ENCODE measurements at regions not wholly inside any gene's neighbourhood (a gene's known extent, or its start where the extent isn't known, plus 50 kb on each side); places are given as distances from the start of the nearest gene placed in this dataset.
"Not testable (repeated sequence)": the region's sequence is repeated elsewhere in the genome, so short reads cannot be mapped to it uniquely, and the experiment has no call there.

DNA sequence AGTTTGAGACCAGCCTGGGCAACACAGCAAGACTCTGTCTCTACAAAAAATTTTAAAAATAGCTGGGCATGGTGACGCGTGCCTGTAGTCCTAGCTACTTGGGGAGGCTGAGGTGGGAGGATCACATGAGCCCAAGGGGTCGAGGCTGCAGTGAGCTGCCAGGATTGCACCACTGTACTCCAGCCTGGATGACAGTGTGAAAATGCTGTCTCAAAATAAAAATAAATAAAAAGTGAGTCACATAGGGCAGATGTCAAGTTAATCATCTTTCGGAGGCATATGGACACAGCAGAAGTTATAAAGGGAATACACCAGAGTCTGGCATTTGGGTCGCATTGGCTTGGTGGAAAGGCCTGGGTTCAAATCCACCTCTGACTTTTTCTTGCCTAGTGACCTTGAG is 92.7 kb downstream of the PHETA1 start:
- ATAC-seq, result no peak
- intact Hi-C loops (cut with DNase I, micrococcal nuclease), result no loop called here
- DNase-seq, result no peak

DNA sequence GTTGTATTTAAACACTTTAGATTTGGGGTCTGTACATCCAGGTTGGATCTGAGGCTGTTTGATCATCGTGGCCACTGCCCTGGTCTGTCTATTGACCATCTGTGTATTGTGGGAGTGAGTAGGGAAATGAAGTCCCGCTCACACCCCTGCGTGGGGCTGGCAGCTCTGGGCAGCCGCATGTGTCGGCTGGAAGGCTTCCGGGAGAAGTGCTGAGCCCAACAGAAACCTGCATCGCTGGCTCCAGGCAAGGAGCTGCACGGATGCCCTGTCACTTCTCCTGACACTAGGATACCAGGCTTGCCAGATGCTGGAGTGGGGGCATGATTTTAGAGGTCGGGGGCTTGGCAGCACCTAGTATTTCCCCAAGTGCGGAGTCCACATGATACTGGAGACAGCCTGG is 93.6 kb downstream of the PHETA1 start:
- intact Hi-C loops (cut with DNase I, micrococcal nuclease), result no loop called here
- ATAC-seq, result no peak

DNA sequence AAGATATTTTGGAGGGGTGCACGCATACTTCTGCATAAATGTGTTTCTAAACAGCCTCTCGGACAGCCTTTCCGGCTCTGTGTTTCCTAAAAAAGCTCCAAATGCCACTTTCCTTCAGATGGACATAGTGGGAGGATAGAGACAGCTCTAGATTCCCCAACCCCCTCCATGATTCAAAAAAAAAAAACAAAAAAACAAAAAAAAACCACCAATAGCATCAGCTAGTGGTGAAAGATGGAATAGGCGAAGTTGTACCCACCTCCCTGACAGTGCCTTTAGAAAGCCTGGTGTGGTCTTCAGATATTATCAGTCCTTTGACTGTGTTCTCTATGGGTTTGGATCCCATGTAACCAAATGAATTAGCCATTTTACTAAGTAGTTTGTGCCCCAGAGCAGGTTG is 94.1 kb downstream of the PHETA1 start:
- intact Hi-C loops (cut with DNase I, micrococcal nuclease), result no loop called here
- no peak for ATAC-seq
- DNase-seq, result no peak

More for the DNA sequence above, 93.6 kb downstream of the PHETA1 start:
- DNase-seq, result no peak

DNA sequence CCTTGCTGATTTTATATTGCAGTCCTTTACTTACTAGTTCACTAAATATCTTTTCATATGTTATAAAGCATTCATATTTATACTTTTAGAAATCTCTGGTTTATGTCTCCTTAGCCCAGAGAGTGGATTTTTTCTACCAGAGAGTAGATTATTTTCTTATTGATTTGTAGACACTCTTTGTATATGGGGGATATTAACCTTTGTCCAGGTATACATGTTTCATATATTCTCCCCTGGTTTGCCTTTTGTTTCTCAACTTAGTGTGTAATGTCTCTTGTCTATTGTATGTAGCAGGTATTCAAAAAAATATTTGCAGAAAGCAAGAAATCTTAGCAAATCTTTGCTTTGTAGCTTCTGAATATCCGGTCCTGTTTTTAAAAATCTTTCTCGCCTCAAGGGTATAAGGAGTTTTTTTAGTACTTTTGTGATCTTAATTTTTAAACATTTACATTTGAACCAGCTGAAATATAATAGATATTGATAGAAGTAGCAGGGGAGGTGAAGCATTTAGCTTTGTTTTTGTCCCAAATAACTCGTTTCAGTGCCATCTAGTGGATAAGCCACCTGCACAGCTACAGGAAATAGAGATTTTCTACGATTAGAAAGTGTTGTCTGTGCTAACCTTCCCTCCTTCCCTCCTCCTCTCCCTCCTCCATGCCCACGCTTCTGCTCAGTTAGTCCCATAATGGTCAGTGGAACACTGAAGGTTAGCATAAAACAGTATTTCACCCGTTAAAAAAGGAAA is 97.0 kb downstream of the PHETA1 start:
- DNase-seq, result no peak
- ATAC-seq, result no peak
- intact Hi-C loops (cut with DNase I, micrococcal nuclease), result no loop called here

DNA sequence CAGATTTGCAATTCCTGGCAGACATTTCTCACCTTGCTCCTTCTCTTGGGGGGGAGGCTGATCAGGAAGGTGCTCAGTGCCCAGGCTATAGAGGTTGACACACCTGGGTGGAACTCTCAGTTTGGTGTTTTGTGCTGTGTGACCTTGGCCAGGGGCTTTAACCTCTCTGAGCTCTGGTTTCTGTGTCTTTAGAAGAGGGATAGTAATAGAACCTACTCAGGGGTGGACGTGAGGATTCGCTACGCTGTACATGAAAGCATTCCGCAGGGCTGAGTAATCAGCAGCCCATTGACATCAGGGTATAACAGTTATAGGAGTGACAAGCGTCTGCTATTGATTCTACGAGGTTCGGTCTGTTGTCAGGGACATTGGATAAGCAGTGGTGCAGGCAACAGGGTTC is 98.1 kb downstream of the PHETA1 start:
- DNase-seq, result no peak

DNA sequence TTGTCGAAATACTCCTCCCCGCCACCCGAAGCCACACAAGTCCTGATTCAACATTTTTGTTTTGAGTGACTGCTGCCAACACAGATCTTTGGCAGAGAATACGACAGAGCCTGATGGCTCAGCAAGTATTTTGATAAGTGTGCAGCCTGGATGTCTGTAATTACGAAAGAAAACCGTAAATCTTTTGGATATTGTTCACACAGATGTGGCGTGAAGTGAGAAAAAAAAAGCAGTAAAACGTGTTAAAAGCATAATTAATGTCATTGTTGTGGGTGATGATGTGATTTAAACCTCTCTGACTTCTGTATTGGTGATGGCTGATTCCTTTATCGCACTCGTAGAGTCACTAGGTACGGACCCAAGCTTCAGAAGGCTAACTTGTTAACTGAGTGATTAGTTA is 98.7 kb downstream of the PHETA1 start:
- ATAC-seq (no peak), DNase-seq (no peak)
- intact Hi-C loops (cut with DNase I, micrococcal nuclease), result no loop called here

More for the DNA sequence above, 98.1 kb downstream of the PHETA1 start:
- intact Hi-C loops (cut with DNase I, micrococcal nuclease), result no loop called here
- no peak for ATAC-seq

DNA sequence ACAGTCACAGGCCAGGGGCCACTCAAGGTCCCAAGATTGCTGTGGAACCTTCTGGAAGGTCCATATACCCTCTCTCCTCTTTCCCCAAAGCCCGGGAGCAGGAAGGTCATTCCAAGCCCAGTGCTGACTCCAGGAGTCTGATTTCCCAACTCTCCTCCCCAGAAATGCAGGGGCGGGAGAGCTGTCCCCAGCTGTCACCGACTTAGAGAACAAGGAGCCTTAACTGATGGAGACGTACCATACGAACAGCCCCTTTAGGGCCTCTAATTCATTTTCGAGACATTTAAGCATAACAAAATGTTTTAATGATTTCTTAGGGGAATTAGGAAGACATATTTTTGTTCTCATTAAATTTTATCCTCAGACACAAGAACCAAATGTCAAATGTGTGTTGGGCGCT is 99.2 kb downstream of the PHETA1 start:
- intact Hi-C loops (cut with DNase I, micrococcal nuclease), result no loop called here
- DNase-seq (no peak), ATAC-seq (no peak)

DNA sequence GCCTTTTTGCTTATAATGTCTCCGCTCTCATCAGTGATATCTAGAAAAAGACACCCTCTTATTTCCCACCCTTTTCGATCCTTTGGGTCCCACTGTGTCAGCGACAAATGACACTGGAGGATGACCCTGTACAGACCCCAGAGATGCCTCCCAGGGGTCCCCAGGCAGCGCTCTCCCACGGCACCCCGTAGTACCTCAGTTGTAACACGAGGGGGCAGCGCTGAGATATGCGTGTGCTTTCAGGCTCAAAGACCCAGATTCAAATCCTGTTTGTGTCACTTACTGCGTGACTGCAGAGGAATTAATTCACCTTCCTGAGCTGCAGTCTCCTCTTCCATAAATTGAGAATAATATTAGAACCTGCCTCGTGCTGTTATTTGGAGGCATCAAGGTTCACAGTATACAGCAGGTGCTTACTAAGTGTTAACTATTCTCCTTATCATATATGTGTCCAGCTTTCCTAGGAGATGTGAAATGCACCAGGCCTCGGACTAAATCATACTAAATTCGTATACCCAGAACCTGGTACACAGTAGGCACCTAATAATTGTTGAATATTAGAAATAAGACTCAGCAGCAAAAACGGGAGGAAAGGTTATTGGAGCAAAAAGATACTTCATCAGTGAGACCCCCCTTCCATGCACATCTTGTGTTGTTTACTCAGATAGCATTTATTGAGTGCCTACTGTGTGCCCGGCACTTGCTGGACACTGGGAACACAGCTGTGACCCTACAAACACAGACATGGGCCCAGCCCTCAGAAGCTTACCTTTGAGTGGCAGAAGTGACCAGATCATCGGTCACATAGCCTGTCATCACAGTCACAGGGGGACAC is 99.9 kb downstream of the PHETA1 start:
- DNase-seq (no peak), ATAC-seq (no peak)
- intact Hi-C loops (cut with DNase I, micrococcal nuclease), result no loop called here

DNA sequence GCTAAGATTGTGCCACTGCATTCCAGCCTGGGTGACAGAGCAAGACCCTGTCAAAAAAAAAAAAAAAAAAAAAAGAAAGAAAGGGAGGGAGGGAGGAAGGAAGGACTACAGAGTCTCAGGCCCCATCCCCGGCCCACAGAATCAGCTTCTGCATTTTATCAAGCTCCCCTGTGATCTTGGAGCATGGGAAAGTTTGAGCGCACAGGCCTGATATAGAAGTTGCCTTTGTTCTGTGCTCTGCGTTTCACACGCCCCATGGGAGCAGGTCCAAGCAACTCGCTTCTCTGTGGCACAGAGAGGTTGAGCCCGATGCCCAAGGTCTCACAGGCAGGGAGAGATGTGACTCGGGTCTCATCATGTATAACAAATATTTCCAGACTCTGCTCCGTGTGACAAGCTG is 101.8 kb downstream of the PHETA1 start:
- ATAC-seq, result no peak
- intact Hi-C loops (cut with DNase I, micrococcal nuclease), result no loop called here
- no peak for DNase-seq

DNA sequence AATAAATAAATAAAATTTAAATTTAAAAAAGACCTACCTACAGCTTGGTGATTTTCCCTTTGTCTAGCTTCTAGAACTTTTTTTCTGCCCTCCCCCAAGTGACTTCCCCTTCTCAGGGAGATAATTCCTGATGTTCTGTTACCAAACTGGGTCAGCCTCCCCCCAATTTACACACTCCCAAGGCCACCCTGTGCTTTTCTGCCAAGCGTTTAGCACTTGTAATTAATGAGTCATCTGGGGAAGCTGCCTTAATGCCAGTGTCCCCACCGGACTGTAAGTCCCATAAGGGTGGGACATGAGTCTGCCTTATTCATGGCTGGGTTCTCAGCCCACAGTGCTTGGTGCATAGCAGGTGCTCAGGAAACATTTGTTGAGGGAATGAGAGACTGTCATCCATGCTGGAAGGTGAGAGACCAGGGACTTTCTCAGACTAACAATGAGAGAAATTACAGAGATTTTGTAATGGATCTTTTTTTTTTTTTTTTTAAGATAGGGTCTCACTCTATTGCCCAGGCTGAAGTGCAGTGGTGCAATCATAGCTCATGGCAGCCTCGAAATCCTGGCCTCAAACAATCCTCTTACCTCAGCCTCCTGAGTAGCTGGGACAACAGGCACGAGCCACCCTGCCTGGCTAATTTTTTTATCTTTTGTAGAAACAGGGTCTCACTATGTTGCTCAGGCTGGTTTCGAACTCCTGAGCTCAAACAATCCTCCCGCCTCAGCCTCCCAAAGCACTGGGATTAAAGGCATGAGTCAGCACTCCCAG is 106.8 kb downstream of the PHETA1 start:
- DNase-seq (no peak), ATAC-seq (no peak)
- intact Hi-C loops (cut with DNase I, micrococcal nuclease), result no loop called here

DNA sequence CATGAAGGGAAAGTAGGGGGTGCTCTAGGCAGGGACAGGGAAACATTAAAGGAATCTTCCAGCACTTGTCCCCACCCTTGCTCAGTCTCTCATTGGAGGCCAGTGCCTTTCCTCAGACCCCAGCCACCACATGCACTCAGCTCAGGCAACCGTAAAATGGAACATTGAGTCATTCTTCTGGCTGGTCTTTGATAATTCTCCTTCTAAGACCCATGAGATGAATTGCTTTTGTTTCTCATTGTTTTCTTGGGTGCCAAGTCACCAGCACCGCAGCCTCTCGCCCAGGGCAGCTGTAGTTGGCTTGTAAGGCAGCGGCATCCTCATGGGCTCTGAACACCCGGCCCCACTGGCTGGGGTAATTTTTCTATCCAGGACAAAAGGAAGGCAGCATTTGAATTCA is 108.2 kb downstream of the PHETA1 start:
- ATAC-seq (no peak), DNase-seq (no peak)
- intact Hi-C loops (cut with DNase I, micrococcal nuclease), result no loop called here

DNA sequence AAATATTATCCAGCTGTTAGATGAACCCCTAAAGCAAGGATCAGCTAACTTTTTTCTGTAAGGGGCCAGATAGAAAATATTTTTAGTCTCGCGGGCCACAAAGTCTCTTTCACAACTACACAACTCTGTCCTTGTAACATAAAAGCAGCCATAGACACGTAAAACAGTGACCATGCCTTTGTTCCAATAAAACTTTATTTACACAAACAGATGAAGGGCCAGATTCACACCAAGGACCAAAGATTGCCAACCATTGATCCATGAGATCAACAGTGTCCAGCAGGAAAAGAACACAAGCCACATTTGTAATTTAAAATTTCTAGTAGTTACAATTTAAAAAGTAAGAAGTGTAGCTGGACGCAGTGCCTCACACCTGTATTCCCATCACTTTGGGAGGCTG is 109.7 kb downstream of the PHETA1 start:
- DNase-seq (no peak), ATAC-seq (no peak)
- intact Hi-C loops (cut with DNase I, micrococcal nuclease), result no loop called here

DNA sequence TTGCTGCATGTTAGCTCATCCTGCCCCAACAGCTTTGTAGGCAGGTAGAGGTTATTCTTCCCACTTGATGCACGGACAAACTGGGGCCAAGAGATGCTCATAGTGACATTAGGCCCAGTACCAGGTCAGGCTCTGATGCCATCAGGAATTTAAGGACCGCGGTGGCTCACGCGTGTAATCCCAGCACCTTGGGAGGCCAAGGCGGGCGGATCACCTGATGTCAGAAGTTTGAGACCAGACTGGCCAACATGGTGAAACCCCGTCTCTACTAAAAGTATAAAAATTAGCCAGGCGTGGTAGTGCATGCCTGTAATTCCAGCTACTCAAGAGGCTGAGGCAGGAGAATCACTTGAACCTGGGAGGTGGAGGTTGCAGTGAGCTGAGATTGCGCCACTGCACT is 110.8 kb downstream of the PHETA1 start:
- DNase-seq; intact Hi-C loops (cut with DNase I, micrococcal nuclease); ATAC-seq: not testable (repeated sequence)

DNA sequence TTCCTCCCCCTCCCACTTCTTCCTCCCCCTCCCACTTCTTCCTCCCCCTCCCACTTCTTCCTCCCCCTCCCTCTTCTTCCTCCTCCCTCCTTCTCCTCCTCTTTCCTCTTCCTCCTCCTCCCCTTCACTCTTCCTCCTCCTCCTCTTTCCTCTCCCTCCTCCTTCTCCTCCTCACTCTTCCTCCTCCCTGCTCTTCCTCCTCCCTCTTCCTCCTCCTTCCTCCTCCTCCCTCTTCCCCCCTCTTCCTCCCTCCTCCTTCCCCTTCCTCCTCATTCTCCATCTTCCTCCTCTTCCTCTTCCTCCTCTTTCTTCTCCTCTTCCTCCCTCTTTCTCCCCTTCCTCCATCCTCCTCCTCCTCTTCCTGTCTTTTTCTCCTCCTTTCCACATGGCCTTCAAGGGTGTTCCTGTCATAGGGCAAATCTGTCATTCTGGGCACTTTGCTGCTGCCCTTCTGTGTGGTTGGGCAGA is 111.4 kb downstream of the PHETA1 start:
- intact Hi-C loops (cut with DNase I, micrococcal nuclease), result no loop called here
- no peak for ATAC-seq
- DNase-seq, result no peak

DNA sequence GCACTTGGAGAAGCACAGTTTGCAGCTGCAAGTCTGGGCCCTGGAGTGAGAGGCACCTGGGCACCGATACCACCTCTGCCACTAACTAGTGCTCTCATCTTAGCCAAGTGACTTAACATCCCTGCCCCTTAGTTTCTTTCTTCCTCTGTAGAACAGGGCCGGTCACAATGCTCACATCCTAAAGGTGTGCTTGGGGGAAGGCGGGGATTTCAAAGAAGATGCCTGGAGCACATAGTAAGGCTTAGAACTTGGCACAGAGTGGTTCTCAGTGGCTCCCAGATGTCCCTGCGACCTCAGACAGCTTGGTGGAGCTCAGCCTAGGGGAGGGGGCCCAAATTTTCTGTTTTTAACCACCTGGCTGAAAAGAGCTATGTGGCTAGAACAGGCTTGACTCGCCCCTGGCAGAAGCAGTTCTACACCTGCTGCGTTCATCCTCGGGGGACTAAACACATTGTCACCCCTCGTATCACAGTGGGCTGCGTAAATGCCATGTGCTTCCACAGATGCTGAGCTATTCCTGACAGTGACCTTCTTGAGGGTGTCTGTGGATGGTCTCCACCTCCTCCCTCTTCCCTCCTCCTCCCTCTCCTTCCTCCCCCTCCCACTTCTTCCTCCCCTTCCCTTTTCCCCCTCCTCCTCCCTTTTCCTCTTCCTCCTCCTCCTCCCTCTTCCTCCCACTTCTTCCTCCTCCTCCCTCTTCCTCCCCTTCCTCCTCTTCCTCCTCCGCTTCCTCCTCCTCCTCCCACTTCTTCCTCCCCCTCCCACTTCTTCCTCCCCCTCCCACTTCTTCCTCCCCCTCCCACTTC is 112.1 kb downstream of the PHETA1 start:
- DNase-seq (no peak), ATAC-seq (no peak)
- intact Hi-C loops (cut with DNase I, micrococcal nuclease), result no loop called here

DNA sequence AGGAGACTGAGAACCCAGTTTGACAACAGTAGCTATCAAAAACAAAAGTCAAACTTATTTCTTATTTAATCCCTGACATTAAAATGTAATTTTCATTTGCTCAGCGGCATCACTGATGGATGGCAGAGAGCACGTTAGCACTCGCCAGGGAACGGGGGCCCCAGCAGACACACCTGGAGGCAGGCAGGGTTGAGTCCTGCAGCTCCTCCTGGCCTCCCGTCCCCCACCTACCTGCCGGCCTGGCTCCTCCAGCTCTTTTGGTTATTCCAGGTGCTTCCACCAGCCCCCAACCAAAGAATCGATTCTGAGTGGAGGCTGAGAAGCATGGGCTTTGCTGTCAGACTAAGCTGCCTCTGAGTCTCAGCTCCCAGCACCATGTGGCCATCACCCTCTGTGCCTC is 113.6 kb downstream of the PHETA1 start:
- intact Hi-C loops (cut with DNase I, micrococcal nuclease), result no loop called here
- no peak for DNase-seq
- ATAC-seq, result no peak

DNA sequence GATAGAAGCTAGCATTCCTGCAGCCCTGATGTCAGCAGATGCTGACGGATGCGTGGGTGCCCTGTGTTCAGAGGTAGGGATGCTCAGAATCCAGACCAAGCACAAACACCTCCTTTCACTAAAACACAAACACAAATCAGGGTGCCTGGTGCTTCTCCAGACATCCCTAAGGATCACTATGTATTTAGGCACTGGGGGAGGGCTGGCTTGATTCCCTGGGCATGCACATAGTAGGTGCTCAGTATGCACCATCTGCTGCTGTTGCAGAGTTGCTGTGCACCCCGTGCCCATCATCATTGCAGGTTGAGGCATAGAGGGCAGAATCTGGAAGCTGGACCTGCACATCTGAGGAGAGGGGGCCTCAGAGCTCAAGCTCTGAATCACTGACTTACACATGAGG is 114.8 kb downstream of the PHETA1 start:
- intact Hi-C loops (cut with DNase I, micrococcal nuclease), result no loop called here
- DNase-seq, result no peak
- no peak for ATAC-seq

DNA sequence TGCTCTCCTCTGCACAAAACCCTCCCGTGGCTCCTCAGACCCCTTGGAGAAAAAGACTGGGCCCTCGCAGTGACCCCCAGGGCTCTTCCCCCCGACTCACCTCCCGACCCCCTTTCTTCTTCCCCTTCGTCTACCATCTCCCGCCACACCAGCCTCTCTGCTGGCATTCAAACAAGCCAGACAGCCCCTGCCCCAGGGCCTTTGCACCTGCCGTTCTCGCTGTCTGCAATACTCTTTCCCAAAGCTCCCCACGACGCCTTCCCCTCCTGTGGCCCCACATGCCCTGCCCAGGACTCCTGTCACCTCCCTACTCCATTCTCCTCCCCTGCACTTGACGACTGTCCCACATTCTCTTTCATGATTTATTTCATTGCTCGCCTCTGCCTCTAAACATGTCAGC is 115.7 kb downstream of the PHETA1 start:
- intact Hi-C loops (cut with DNase I, micrococcal nuclease), result no loop called here
- no peak for ATAC-seq
- no peak for DNase-seq

DNA sequence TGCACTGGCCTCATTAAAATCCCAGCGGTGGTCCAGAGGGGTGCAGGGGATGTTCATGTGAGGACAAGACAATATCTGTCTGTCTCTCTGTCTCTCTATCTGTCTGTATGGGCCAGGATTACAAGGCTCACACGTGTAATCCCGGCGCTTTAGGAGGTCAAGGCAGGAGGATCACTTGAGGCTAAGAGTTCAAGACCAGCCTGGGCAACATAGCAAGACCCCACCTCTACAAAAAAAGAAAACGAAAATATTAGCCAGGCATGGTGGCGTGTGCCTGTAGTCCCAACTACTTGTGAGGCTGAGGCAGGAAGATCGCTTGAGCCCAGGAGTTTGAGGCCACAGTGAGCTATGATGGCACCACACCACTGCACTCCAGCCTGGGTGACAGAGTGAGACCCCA is 117.1 kb downstream of the PHETA1 start:
- intact Hi-C loops (cut with DNase I, micrococcal nuclease), result no loop called here
- DNase-seq, result no peak
- ATAC-seq, result no peak

Measured in left colon (tissue), 2 donors.